ENCODE measurements at regions not wholly inside any gene's neighbourhood (a gene's known extent, or its start where the extent isn't known, plus 50 kb on each side); places are given as distances from the start of the nearest gene placed in this dataset.

DNA sequence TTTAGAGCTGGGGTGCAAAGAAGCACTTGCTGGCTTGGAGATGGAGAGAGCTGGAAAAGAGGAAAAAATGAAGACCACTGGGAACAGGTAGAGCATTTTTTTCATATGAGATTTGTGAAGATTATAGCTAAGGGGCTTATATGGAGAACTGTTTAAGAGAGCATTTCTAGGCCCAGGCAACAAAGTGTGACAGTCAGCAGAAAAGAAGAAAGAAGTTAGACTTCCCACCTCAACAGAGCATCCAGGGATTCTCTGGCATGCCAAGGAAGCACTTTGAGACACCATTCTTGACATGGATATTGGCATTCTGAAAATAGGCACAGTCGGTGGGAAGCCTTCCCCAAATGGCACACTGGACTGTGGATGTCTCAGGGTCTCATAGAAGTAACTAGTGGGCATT, 195.5 kb downstream of the KLHL28 start:
- 83 to 92% (median 86%) methylated on average over 1 of the region's 1 CpG for WGBS, 5 donors
- Histone ChIP-seq H3K4me3 (no peak overlapping the region), H3K36me3 (no peaks in the 10 kb centered on the region), H3K27me3 (no peaks in the 10 kb centered on the region), H3K27ac (no peak overlapping the region), H3K9me3 (no peaks in the 10 kb centered on the region), H3K4me1 (peaks cover 0 to 7% (median 0%) of the 10 kb centered on the region in 4 donors)
- TF ChIP-seq, protein P1, sequence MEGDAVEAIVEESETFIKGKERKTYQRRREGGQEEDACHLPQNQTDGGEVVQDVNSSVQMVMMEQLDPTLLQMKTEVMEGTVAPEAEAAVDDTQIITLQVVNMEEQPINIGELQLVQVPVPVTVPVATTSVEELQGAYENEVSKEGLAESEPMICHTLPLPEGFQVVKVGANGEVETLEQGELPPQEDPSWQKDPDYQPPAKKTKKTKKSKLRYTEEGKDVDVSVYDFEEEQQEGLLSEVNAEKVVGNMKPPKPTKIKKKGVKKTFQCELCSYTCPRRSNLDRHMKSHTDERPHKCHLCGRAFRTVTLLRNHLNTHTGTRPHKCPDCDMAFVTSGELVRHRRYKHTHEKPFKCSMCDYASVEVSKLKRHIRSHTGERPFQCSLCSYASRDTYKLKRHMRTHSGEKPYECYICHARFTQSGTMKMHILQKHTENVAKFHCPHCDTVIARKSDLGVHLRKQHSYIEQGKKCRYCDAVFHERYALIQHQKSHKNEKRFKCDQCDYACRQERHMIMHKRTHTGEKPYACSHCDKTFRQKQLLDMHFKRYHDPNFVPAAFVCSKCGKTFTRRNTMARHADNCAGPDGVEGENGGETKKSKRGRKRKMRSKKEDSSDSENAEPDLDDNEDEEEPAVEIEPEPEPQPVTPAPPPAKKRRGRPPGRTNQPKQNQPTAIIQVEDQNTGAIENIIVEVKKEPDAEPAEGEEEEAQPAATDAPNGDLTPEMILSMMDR (IDR thresholded peaks at IDR 0.05), result no peak
- TF ChIP-seq POLR2AphosphoS5 (IDR thresholded peaks at IDR 0.05) (no peak), POLR2A (IDR thresholded peaks at IDR 0.05) (no peak), EP300 (IDR thresholded peaks at IDR 0.05) (no peak)
- DNase-seq, result no peak
- intact Hi-C loops (cut with DNase I; ENCODE audit: low total_unique reads), result no loop called here

DNA sequence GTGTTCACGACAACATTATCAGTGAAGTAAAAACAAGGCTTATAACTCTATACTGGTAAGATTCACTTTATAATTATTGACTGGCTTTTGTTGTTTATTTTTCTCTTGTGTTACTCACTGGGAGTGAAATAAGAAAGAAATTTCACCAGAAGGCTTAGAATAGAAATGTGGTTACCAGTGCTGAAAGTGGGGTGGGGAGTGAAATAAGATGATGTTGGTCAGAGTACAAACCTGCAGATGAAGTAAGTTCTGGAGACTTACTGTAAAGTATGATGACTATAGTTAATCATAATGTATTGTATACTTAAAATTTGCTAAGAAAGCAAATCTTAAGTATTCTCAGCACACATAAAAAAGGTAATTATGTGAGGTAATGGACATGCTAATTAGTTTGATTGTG, 198.4 kb downstream of the KLHL28 start:
- Histone ChIP-seq H3K4me3 (no peak overlapping the region), H3K27me3 (no peaks in the 10 kb centered on the region), H3K27ac (no peak overlapping the region), H3K36me3 (no peaks in the 10 kb centered on the region), H3K4me1 (no peaks in the 10 kb centered on the region), H3K9me3 (no peaks in the 10 kb centered on the region)
- WGBS, 5 donors, result 60 to 77% (median 73%) methylated on average over 1 of the region's 1 CpG
- DNase-seq, result no peak
- TF ChIP-seq POLR2AphosphoS5 (IDR thresholded peaks at IDR 0.05), result no peak
- no peak for TF ChIP-seq POLR2A (IDR thresholded peaks at IDR 0.05)
- no peak for TF ChIP-seq EP300 (IDR thresholded peaks at IDR 0.05)
- TF ChIP-seq, protein P1 (IDR thresholded peaks at IDR 0.05), result no peak
- intact Hi-C loops (cut with DNase I; ENCODE audit: low total_unique reads), result no loop called here

DNA sequence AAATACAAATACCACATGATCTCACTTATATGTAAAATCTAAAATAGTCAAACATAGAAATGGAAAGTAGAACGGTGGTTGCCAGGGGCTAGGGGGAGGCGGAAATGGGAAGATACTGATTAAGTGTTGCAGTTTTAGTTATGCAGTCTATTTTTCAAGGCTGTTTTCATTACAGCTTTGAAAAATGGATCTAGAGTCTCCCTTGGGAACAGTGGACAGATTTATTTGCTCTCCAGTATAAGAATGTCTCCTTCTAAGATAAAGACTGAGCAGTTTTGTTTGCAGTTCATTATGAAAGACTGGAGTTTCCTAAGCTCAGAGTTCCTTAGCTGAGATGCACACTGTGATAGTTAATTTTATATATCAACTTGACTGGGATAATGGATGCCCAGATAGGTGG, 202.5 kb downstream of the KLHL28 start:
- 49 to 65% (median 55%) methylated on average over 2 of the region's 2 CpGs for WGBS, 5 donors

DNA sequence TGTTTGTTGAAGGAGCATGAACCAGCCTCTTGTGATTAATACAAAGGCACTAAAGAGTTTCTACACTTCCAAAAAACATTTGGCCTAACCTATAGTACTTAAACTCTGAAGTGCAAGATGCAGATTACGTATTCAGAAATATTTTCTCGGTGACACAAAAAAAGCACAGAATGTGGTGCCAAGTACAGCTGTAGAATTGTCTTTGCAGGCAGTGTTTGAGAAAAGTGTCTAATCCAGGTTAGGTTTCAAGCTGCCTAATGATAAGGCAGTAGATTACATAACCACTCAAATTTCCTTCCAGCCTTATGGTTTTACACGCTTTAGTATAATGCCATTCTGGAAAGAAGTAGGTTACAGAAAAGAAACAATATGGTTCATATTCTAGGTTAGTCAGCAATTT, 205.2 kb downstream of the KLHL28 start:
- WGBS, 5 donors, result 50 to 61% (median 57%) methylated on average over 3 of the region's 3 CpGs
- Histone ChIP-seq H3K27ac (no peak overlapping the region), H3K4me3 (no peak overlapping the region), H3K4me1 (no peaks in the 10 kb centered on the region), H3K36me3 (no peaks in the 10 kb centered on the region), H3K27me3 (no peaks in the 10 kb centered on the region), H3K9me3 (no peaks in the 10 kb centered on the region)
- TF ChIP-seq POLR2AphosphoS5 (IDR thresholded peaks at IDR 0.05) (no peak), EP300 (IDR thresholded peaks at IDR 0.05) (no peak), POLR2A (IDR thresholded peaks at IDR 0.05) (no peak)
- TF ChIP-seq, protein P1 (IDR thresholded peaks at IDR 0.05), result no peak
- intact Hi-C loops (cut with DNase I; ENCODE audit: low total_unique reads), result no loop called here
- no peak for DNase-seq

More for the DNA sequence above, 202.5 kb downstream of the KLHL28 start:
- Histone ChIP-seq H3K4me3 (no peak overlapping the region), H3K27me3 (no peaks in the 10 kb centered on the region), H3K9me3 (no peaks in the 10 kb centered on the region), H3K36me3 (no peaks in the 10 kb centered on the region), H3K27ac (no peak overlapping the region), H3K4me1 (no peaks in the 10 kb centered on the region)
- intact Hi-C loops (cut with DNase I; ENCODE audit: low total_unique reads), result no loop called here
- TF ChIP-seq, protein P1 (IDR thresholded peaks at IDR 0.05), result no peak
- no peak for TF ChIP-seq POLR2A (IDR thresholded peaks at IDR 0.05)
- TF ChIP-seq POLR2AphosphoS5 (IDR thresholded peaks at IDR 0.05), result no peak
- TF ChIP-seq EP300 (IDR thresholded peaks at IDR 0.05), result no peak
- peak in 1 of 2 donors; percentile 31 for DNase-seq
